Hindlimb muscle (tissue), 1 donor: ENCODE measurements at regions not wholly inside any gene's neighbourhood (a gene's known extent, or its start where the extent isn't known, plus 50 kb on each side); places are given as distances from the start of the nearest gene placed in this dataset.

Experiments
- DNase-seq: peaks from one replicate; pipeline ENCODE4 v3.0.0-alpha.2; 2013

DNA sequence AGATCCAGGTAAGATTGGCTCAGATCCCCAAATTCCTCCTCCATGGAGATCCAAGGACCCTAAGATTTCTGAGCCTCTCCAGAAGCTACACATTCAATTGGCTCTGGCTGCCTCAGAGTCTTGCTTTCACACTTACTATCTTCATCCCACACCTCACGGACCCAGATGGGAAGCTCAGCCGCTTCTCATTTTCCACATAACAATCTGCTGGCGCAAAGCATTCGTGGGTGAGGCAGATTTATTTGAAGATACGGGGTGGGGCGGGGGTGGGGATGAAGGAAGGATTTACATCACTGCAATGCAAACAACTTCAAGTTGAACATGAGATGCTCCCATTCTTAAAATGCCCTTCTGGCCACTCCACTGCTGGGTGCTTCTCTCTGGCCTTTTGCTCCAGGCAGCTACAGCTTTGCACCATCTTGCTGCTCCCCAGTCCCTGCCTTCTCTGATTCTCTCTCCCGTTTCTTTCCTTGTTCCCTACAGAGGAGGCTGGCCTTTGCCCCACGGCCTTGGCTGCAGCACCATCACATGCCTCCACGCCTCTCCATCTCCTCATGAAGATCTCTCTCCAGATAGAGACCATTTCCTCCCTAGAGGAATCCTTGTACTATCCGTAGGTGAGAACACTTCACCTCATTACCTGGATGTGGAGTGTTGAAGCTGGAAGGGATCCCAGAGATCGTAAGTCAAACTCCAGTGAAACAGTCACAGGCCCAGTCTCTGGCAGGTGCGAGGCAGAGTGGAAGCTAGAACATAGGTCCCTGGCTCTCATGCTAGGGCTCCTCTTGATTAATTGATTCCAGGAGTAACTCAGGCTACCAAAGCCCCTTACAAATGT lies 175.9 kb downstream of the RPLP1 start:
- DNase-seq = no peak

- DNase-seq = no peak
Observed at GRCh38 chr15:69629631-69630161, 177.1 kb downstream of the RPLP1 start.

DNA sequence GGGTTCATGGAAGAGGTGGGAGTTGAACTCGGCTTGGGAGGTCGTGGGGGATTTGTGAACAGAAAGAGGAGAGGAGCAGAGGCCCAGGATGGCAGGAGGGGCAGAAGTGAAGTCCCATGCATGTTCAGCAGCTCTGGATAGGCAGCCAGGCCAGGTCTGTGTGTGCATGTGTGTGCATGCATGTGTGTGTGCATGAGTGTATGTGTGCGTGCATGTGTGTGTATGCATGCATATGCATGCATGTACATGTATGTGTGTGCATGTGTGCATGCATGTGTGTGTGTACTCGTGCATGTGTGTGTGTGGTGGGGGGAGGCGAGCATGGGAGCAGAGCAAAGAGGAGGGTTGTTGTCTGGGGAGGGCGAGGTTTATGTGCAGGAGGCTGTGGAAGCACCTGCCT lies 178.4 kb downstream of the RPLP1 start:
- DNase-seq = no peak

GRCh38 chr15:69631978-69632377 lies 179.4 kb downstream of the RPLP1 start:
- no peak for DNase-seq

GRCh38 chr15:69634860-69635259 lies 182.2 kb downstream of the RPLP1 start:
- no peak for DNase-seq

GRCh38 chr15:69636169-69636915 lies 183.7 kb downstream of the RPLP1 start:
- DNase-seq = no peak

DNA sequence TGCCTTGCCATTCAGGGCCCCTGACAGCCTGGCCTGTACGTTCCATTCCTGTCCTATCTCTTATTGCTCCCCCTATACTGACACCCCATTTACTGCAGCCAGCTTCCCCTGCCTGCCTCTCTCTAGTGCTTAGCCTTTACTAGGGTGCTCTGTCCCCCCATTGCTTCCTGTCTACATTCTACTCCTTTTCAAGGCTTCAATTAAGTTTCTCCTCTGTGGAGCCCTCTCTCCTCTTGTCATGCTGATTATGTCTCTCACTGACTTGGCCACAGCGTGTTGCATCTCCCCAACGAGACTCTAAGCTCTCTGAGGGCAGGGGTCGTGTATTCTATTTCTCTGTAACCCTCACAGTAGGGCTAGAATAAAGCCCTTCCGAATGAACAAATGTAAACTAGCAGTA lies 185.2 kb downstream of the RPLP1 start:
- DNase-seq = no peak

DNA sequence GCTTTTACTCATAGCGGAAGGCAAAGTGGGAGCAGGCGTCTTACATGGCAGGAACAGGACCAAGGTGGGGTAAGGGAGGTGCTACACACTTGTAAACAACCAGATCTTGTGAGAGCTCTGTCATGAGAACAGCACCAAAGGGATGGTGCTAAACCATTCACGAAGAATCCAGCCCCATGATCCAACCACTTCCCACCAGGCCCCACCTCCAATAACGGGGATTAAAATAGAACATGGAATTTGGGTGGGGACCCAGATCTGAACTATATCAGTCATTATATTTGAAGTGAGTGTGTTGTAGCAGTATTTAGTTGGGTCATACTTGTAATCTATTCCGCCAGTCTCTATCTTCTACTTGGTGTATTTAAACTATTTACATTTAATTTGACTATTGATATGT lies 190.9 kb downstream of the RPLP1 start:
- no peak for DNase-seq

GRCh38 chr15:69643971-69644370 lies 191.4 kb downstream of the RPLP1 start:
- DNase-seq = no peak

DNA sequence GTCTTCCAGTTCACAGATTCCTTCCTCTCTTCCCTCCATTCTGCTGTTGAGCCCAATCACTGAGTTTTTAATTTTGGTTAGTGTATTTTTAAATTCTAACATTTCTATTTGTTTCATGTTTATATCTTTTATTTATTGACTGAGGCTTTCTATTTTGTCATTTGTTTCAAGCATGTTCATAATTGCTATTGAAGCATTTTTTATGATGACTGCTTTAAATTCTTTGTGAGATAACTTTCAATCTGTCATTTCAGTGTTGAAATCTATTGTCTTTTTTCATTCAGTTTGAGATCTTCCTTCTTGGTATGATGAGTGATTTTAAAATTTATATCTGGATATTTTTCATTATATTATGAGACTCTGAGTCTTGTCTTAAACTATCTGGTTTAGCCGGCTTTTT lies 192.3 kb downstream of the RPLP1 start:
- DNase-seq = no peak

DNA sequence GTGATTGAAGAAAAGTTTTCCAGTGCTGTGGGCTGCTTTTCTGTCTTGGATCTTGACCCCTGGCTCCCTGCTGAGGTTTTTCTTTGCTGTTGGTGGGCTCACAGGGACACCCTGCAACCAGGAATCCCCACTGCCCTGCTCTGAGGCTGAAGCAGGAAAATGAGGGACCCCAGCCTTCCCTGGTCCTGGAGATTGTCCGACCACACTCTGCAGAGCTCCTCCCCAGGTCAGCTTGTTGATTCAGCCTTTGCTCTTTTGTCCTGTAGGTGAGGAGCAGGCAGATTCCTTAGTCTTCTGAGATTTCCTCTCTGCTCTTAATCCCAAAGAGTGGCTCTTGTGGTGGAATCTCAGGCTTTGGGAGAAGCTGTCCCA lies 194.5 kb downstream of the RPLP1 start:
- no peak for DNase-seq

- no peak for DNase-seq
Observed at GRCh38 chr15:69648212-69648611, 195.6 kb downstream of the RPLP1 start.

DNA sequence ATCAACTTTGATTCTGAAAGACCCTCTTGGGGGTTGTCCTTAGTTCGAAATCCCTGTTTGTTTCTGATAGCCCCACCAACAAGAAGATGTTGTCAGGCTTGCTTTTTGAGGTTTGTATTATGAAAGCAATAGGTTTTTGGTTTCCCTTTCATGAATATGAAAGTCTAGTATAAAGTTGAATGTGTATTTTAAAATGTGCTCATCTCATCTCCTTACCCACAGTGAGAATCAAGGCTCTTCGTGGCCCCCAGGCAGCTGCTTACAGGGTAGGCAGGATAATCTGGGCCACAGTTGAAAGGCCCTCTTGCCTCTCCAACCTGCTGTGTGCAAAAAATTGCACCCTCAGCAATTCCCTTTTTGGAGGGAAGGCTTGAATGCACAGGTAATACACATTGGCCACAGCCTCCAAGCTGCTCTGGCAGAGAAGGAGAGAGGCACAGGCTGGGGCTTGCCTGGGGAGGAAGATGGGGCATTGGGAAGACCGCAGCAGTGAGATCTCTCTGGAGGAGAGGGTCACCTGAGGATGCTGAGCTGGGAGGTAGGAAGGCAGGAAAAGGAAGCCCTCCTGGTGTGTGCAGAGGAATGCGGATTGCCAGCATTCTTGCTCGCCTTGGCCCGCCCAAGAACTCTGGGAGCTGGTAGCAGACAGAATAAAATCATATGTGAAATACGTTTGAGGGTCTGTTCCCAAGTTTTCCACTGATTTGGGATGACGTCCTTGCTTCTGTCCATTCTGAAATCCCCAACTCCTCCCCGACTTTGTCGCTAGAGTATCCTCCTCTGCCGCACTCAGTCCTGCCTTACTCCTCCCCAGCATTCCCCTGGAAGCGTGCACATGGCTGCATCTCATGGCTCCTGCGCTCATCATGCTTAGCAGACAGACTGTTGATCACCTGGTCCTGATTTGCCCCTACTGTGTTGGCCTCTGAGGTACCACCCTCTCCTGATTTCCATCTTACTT lies 196.4 kb downstream of the RPLP1 start:
- no peak for DNase-seq

DNA sequence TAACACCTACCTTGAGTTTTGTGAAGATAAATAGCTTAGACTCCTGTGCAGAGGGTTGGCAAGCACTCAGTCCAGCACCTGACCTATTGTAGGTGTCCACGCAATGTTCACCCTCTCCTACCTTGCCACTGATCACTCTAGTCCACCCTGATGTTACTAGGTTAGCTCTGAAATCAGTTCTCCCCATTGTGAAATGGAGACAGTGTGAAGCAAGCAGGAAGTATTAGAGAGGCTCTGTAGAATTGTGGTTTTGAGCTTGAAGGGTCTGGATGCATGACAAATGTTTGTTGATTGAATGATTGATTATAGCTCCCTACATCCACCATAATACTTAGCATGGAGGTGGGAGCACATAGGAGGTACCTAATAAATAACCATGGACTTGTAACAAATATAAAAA lies 199.7 kb downstream of the RPLP1 start:
- DNase-seq = no peak

DNA sequence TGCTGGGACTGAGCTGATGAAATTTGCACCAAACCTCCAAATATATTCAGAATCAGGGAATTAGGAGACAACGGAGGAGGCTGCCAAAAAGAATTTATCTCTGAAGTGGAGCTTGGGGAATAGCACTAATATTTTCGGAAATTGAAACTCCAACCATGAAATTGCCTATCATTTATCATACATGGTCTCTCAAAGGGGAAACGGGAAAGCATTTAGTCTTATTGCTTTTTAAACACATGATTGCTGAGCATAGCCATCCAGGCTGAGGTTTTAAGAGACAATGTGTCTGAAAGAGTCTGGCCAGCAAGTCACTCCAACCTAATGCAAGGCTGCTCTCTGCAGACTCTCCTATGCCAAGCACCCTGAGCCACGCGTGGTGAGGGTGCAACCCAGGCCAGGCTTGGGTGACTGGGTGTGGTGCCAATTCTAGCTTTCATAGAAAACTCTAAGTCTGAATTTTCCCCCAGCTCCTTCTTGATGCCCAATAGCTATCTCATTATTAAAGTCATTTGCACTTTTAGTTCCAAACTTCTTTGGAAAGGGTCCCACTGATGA lies 200.2 kb downstream of the RPLP1 start:
- DNase-seq = no peak

DNA sequence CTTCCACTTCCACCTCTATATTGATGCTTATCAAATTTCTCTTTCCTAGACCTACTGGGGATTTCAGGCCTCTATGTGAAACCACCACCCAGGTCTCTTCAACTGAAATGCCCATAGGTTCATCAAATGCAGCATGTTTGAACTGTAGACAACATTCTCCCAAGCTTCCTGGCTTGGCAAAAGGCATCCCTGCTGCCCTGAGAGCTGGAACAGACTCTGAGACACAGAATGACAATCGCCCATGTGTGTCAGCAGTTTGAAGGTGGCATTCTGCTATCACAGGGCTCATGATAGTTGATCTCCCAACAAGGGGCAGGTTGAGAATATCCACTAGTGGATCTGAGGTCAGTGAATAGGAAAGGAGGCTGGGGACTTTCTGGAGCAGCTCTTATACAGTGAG lies 200.7 kb downstream of the RPLP1 start:
- DNase-seq = no peak

GRCh38 chr15:69653846-69654245 lies 201.2 kb downstream of the RPLP1 start:
- no peak for DNase-seq

DNA sequence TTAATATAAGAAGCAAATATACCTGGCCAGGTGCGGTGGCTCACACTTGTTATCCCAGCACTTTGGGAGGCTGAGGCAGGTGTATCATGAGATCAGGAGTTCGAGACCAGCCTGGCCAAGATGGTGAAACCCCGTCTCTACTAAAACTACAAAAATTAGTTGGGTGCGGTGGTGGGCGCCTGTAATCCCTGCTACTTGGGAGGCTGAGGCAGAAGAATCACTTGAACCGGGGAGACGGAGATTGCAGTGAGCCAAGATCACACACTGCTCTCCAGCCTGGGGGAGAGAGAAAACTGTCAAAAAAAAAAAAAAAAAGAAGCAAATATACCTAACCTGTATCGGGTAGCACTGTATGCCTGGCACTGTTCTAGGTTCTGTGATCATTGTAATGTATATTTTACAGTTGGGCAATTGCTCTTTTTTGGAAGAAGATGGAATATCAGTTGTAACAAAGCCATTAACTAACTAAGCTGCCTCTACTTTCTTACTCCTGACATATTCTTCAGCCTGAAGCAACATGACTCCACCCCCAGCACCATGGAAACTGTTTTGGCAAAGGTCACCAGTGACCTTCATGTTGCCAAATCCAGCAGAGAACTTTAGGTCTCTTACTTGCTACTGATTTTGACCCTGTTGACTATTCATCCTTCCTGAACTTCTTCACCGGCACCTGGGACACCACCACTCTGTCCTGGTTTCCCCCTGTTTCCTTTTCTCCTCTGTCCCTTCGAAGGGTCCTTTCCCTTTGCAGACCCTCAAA lies 203.8 kb downstream of the RPLP1 start:
- DNase-seq = no peak

- no peak for DNase-seq
Observed at GRCh38 chr15:69657626-69658025, 205.0 kb downstream of the RPLP1 start.

DNA sequence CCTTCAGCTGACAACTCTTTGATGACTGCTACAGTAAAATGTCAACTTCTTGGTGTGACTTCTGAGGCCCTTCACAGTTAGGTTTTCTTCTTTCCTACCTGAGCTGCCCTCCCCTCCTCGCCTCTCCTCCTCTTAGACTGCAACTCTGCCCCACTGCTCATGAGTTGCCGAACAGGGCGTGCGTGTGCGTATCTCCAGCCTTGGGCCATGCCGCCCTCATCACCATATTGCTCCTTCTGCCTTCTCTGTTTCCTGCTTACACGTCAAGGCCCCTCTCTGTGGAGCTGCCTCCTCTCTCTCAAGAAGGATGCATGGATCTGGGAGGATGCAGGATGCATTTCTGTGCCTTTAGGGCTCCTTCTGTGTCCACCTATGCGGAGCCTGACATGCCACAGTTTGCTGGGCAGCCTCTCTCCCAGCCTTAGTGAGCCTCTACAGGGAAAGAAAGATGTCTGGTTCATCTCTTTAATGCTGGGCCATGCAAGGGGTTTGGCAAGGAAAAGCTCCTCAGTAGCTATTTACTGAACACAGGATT lies 205.9 kb downstream of the RPLP1 start:
- no peak for DNase-seq

- DNase-seq = no peak
Observed at GRCh38 chr15:69659454-69660050, 206.9 kb downstream of the RPLP1 start.
